NCI-H460 (cell line): ENCODE measurements at regions not wholly inside any gene's neighbourhood (a gene's known extent, or its start where the extent isn't known, plus 50 kb on each side); places are given as distances from the start of the nearest gene placed in this dataset.

Experiments used
- DNase-seq: peaks from one replicate; pipeline ENCODE4 v3.0.0-alpha.2; 2016; ENCODE audit warnings: low read depth; ENCODE audit errors: extremely low read depth

- DNase-seq: no peak
Measured at GRCh38 chr14:61891810-61892209, 129.6 kb downstream of the SNAPC1 start.

GRCh38 chr14:61893371-61893940 lies 131.2 kb downstream of the SNAPC1 start:
- DNase-seq: no peak

DNA sequence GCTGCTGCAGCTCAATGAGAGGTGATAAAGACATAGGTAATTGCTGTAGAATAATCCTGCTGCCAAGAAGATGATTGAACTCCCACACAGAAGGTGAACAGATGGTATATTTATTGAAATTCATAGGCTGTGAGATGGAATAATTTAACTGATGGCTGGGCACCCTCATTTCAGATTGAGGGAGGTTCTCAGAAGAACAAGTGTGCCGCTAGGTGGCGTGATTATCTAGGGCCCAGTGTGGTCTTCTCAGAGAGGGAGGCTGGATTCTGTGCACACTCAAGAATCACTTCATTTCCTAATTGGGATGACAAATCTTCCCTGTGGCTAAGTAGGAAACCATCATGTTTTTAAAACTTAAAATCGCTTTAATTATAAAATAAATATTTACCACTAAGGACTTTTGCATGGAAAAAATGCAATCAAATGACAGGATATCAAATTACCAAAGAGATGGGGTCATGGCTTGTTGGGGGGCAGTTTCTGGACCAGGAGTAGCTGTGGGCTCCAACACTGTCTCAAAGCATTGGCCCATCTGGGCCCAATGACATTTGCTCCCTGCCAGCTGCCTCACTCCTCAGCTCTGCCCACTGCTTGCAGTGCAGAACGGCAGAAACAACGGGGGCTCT lies 132.3 kb downstream of the SNAPC1 start:
- DNase-seq: peak; percentile 68

- no peak for DNase-seq
Measured at GRCh38 chr14:61897300-61897699, 135.1 kb downstream of the SNAPC1 start.

DNA sequence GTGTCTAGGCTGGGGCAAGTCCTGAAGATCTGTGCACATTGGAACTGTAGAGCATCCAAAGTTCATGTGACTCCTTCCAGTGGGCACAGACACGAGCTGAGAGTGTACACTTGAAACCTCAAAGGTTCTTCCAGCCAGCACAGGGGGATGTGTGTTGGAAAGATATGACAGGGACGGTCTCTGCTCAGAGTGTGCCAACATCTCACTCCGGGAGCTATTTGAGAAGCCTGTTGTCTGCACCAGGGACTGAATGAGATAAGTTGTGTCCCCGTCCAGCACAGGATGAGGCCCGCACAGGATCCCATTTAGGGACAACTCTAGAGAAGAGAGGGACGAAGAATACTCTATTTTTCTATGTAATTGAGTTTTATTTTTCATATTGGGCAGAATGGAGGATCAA lies 136.3 kb downstream of the SNAPC1 start:
- DNase-seq: no peak

DNA sequence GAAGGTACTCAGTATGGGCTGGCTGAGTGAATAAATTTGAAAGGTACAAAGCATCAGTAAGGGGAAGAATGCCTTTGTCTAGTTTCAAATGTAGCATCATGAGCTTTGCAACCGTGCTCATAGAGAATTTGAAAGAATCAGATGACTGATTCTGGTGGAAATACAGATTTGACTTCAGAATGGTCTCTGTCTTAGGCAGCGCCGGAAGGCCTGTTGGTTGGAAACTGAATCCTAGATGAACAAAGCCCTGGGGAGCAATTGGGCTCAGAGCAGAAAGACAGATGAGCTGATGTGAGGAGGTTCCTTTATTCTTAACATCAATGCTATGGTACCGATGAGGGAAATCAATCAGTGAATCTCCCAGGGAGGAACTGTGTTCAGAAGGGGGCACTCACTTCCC lies 137.3 kb downstream of the SNAPC1 start:
- DNase-seq: no peak

DNA sequence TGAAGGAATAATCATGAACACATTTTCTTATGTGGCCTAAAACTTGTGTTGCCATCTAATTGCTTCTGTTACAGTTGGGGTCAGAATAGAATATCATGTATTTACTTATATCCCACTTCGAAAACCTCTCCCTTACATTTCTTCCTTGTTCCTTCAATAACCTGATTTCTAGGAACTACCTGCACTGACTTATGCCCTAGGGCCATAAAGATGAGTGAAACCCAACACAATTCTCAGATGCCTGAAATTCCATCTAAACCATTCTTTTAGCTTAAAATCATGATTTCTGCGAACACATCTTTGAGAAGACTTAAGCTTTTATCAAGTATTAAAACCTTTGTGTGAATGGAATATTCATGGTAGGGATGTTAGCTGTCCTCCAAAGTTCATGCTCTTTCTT lies 142.7 kb downstream of the SNAPC1 start:
- no peak for DNase-seq

GRCh38 chr14:61911574-61911973 lies 149.4 kb downstream of the SNAPC1 start:
- DNase-seq: no peak

- no peak for DNase-seq
Measured at GRCh38 chr14:61918998-61919397, 156.8 kb downstream of the SNAPC1 start.

GRCh38 chr14:61923348-61923747 lies 161.1 kb downstream of the SNAPC1 start:
- DNase-seq: no peak

- DNase-seq: no peak
Measured at GRCh38 chr14:61925043-61925442, 162.8 kb downstream of the SNAPC1 start.

GRCh38 chr14:61925732-61926435 lies 163.7 kb downstream of the SNAPC1 start:
- no peak for DNase-seq

GRCh38 chr14:61927060-61927459 lies 164.8 kb downstream of the SNAPC1 start:
- DNase-seq: no peak

GRCh38 chr14:61927520-61927919 lies 165.3 kb downstream of the SNAPC1 start:
- no peak for DNase-seq

GRCh38 chr14:61928300-61928699 lies 166.1 kb downstream of the SNAPC1 start:
- no peak for DNase-seq

DNA sequence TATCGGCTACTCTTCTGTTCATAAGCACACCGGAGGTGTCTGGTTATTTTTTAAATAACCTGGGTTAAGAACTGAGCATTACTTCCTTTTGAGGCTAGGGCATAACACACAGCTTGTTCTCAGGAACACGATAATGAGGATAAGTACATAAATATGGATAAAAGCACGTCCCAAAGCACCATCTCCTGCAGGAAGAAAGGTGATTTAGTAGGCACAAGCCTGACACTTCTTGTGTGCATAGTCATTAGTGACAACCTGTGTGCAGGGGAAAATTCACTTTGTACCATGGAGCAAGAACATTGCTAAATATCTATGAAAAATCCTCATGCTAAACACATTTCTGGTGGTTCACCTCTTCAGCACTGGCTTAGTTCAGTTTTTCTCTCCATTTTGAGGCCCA lies 166.5 kb downstream of the SNAPC1 start:
- DNase-seq: no peak

DNA sequence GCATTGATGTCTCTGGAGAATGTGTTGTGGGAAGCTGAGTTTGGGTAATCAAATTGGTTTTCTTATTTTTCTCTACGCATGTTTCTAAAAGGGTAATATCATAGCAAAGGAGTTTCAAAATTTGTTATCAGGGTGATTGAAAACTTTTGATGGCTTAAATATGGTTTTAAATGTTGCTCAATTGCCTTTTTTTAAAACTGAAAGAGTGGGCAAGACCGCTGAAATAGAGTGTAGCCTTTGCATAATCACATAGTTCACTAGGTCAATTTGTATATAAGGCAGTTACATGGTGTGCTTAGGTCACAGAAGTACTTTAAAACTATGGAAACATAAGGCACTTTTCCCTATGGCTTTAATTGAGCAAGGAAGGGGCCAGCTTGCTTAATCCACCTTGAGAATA lies 167.4 kb downstream of the SNAPC1 start:
- no peak for DNase-seq

DNA sequence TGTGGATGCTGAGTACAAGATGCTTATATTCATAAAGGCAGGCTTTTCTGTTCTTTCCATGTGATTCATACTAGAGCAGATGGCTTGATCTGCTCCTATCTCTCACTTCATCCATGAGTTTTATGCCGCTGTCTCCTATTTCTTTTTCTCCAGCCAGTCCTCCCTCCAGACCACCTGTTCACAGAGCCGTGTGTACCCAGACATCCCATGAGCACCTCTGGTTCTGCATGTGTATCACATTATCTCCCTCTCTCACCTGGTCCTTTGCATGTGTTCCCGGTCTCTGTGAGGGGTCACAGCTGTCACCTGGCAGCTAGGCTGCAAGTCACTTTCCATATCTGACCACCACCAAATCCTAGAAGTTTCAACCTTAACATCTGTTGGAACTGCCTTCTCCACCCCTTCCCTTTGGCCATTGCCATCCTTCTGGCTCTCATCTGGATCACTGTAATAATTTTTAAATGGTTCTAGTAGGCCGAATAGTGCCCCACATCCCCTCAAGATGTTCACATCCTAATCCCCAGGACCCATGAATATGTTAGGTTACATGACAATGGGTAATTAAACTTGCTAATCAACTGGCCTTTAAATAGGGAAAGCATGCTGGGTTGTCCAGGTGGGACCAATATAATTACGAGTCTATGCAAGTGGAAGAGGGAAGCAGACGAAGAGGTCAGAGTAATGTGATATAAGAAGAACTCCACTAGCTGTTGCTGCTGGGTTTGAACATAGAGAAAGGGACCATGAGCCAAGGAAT lies 168.1 kb downstream of the SNAPC1 start:
- no peak for DNase-seq

DNA sequence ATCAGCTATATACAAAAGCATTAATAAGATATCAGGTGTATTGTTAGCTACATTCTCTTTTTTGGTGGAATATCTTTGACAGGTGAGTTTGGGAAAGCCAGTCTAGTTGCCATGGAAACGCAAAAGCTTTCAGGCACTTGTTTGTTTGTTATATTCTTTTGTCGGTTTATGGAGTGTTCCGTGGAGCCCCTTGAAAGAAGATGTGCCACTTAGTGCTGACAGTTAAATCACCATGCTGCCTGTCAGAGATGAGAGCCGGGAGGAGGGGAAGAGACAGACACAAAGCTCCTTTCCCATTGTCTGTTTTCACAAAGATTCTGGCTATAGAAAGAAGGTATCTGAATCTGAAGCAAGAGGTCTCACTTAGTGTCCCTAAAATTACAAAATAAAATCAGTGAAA lies 170.8 kb downstream of the SNAPC1 start:
- no peak for DNase-seq

- DNase-seq: no peak
Measured at GRCh38 chr14:61934385-61934784, 172.2 kb downstream of the SNAPC1 start.

DNA sequence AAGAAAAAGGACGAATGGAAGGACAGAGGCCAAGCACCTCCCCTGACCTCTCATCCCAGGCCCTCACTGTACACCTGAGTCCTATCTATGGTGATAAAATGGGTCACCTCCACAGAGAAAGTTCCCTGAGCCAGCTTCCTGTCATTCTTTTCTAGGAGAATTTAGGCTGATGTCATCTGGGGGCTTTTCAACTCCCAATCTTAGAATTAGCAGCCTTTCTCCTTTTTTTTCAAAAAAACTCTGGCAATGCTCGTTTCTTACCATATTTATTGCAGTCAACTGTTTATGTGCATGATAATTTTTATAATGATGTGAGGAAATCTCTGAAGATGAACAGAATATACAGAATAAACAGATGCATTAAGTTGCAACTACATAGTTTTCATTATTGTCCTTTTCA lies 177.6 kb downstream of the SNAPC1 start:
- no peak for DNase-seq
